Endothelial cell of umbilical vein (primary cell): ENCODE measurements at regions not wholly inside any gene's neighbourhood (a gene's known extent, or its start where the extent isn't known, plus 50 kb on each side); places are given as distances from the start of the nearest gene placed in this dataset.

Experiments used
- BruUV-seq: library from RNA; stranded (reverse); fragments of 400-500 nt; replicated peaks from 2 replicates; lab custom pipeline; 2021; lab: Mats Ljungman, UMichigan
- CTCF ChIA-PET: fragments of 300-600, 350-600 bp; sonication (Branson Sonifier 250); formaldehyde crosslinking; loops from one replicate; lab custom pipeline; 2021; ENCODE audit warnings: antibody characterized with exemption, inconsistent platforms; lab: Charles Lee
- POLR2A ChIA-PET: fragments of 300-600, 350-600 bp; sonication (Branson Sonifier 250); formaldehyde crosslinking; loops from one replicate; lab custom pipeline; 2021; ENCODE audit warnings: antibody characterized with exemption, inconsistent platforms; lab: Charles Lee
- DNase-seq: peaks from one replicate; pipeline ENCODE4 v3.0.0-alpha.2; 2011; ENCODE audit warnings: low read depth, low spot score
- FAIRE-seq: peaks from 2 replicates; lab custom pipeline; 2011; peaks lifted over from hg19 to GRCh38; lab: Jason Lieb, UNC
- H2AFZ ChIP-seq: 2 replicates; pipeline ENCODE4 v1.6.0; 2012; ENCODE audit warnings: low read depth, low read length, control low read depth, inconsistent platforms
- H3K27ac ChIP-seq: 2 replicates; pipeline ENCODE4 v1.5.1; 2011; ENCODE audit warnings: low read depth, mild to moderate bottlenecking, control low read depth, low read length, moderate library complexity; ENCODE audit not compliant: insufficient read depth
- H3K27me3 ChIP-seq, 2 experiments: 2 replicates each; pipeline versions ENCODE4 v1.6.0 to v1.6.1; 2011; ENCODE audit warnings: low read length in 2 of 2, mixed read lengths in 1 of 2; ENCODE audit not compliant: control insufficient read depth in 2 of 2, insufficient read depth in 2 of 2
- H3K36me3 ChIP-seq, 2 experiments: 2 replicates in 1 of 2; 3 replicates in 1 of 2; pipeline ENCODE4 v1.5.1; 2011; ENCODE audit warnings: low read length in 2 of 2, mild to moderate bottlenecking in 1 of 2, moderate library complexity in 1 of 2; ENCODE audit not compliant: control insufficient read depth in 2 of 2, insufficient read depth in 2 of 2; ENCODE audit errors: extremely low read depth in 1 of 2
- H3K4me1 ChIP-seq: 3 replicates; pipeline ENCODE4 v1.5.1; 2011; ENCODE audit warnings: mild to moderate bottlenecking, low read length; ENCODE audit not compliant: control insufficient read depth, insufficient read depth; ENCODE audit errors: extremely low read depth
- H3K4me2 ChIP-seq: 2 replicates; pipeline ENCODE4 v1.6.1; 2011; ENCODE audit warnings: low read length, control low read depth, mixed read lengths; ENCODE audit not compliant: insufficient read depth
- H3K4me3 ChIP-seq, 3 experiments: fragments of 200-600 bp in 1 of 3; sonication (generic), shearing (Covaris generic) in 1 of 3; replicated peaks in 1 of 3; 2 replicates each; pipeline ENCODE4 v1.5.1; 2011 to 2016; ENCODE audit warnings: control low read depth in 3 of 3, low read length in 3 of 3, mild to moderate bottlenecking in 2 of 3, inconsistent platforms in 1 of 3, low read depth in 1 of 3, moderate library complexity in 1 of 3; ENCODE audit not compliant: insufficient read depth in 1 of 3
- H3K79me2 ChIP-seq: 2 replicates; pipeline ENCODE4 v1.6.0; 2012; ENCODE audit warnings: low read length, inconsistent platforms; ENCODE audit not compliant: control insufficient read depth, insufficient read depth
- H3K9ac ChIP-seq: replicated peaks from 2 replicates; pipeline ENCODE3; 2011; ENCODE audit warnings: low read length, control low read depth; ENCODE audit not compliant: insufficient read depth; ENCODE audit errors: extremely low read depth
- H3K9me1 ChIP-seq: replicated peaks from 3 replicates; pipeline ENCODE4 v1.6.0; 2011; ENCODE audit warnings: mild to moderate bottlenecking, low read length; ENCODE audit not compliant: control insufficient read depth, insufficient read depth; ENCODE audit errors: extremely low read depth
- H3K9me3 ChIP-seq: replicated peaks from 2 replicates; pipeline ENCODE4 v1.5.1; 2012; ENCODE audit warnings: low read length, inconsistent platforms; ENCODE audit not compliant: control insufficient read depth, insufficient read depth
- H4K20me1 ChIP-seq: replicated peaks from 2 replicates; pipeline ENCODE3; 2011; ENCODE audit warnings: mild to moderate bottlenecking, low read length; ENCODE audit not compliant: control insufficient read depth, insufficient read depth; ENCODE audit errors: extremely low read depth
- EZH2 ChIP-seq: IDR thresholded peaks from 2 replicates; pipeline ENCODE4 v1.6.1; 2012; ENCODE audit warnings: borderline replicate concordance, low read depth, mild to moderate bottlenecking, moderate library complexity, low read length, inconsistent platforms; ENCODE audit not compliant: severe bottlenecking
- FOS ChIP-seq: IDR thresholded peaks from 2 replicates; pipeline ENCODE4 v1.6.1; 2011; ENCODE audit warnings: mild to moderate bottlenecking, low read length, moderate library complexity, borderline replicate concordance; ENCODE audit not compliant: insufficient read depth
- GATA2 ChIP-seq: IDR thresholded peaks from 2 replicates; pipeline ENCODE4 v1.7.0; 2011; ENCODE audit warnings: low read depth, mild to moderate bottlenecking, moderate library complexity, mixed read lengths, low read length; ENCODE audit not compliant: insufficient read length, insufficient read depth
- JUN ChIP-seq: IDR thresholded peaks from 2 replicates; pipeline ENCODE4 v1.6.1; 2011; ENCODE audit warnings: borderline replicate concordance, low read depth; ENCODE audit not compliant: insufficient read length, insufficient read depth
- MYC ChIP-seq: IDR thresholded peaks from one replicate; pipeline ENCODE4 v1.6.1; 2011; ENCODE audit warnings: mild to moderate bottlenecking, low read depth, low read length
- POLR2A ChIP-seq: IDR thresholded peaks from 2 replicates; pipeline ENCODE4 v1.6.1; 2012; ENCODE audit warnings: low read depth, mild to moderate bottlenecking, control low read depth, low read length
- POLR2AphosphoS5 ChIP-seq: IDR thresholded peaks from 2 replicates; pipeline ENCODE4 v1.6.1; 2012; ENCODE audit warnings: low read depth, mild to moderate bottlenecking, control low read depth, low read length, moderate library complexity; ENCODE audit not compliant: insufficient read depth
- dilution Hi-C: fragments of 300-500 bp; cut with MboI; formaldehyde crosslinking; loops from one replicate; pipeline ENCODE4 v1.15.0; 2019; ENCODE audit warnings: low sequenced_read_pairs; ENCODE audit not compliant: extremely low pct_ligation_motif_present
- intact Hi-C: fragments of 100-400 bp; cut with micrococcal nuclease; formaldehyde crosslinking; loops from one replicate; pipeline ENCODE4 v1.10.0; 2022
- TF ChIP-seq, protein P1 (sequence below): IDR thresholded peaks from 2 replicates; pipeline ENCODE4 v1.6.1; 2011; ENCODE audit not compliant: insufficient read depth, insufficient read length
- TF ChIP-seq, protein P2 (sequence below), 2 donors: IDR thresholded peaks; 1 replicate in 1 of 2; 2 replicates in 1 of 2; pipeline ENCODE4 v1.5.1; 2011; ENCODE audit warnings: low read length in 2 of 2, mild to moderate bottlenecking in 2 of 2, moderate library complexity in 2 of 2, control low read depth in 1 of 2, inconsistent platforms in 1 of 2, low read depth in 1 of 2; ENCODE audit not compliant: insufficient read depth in 1 of 2; ENCODE audit errors: extremely low read depth in 1 of 2

DNA sequence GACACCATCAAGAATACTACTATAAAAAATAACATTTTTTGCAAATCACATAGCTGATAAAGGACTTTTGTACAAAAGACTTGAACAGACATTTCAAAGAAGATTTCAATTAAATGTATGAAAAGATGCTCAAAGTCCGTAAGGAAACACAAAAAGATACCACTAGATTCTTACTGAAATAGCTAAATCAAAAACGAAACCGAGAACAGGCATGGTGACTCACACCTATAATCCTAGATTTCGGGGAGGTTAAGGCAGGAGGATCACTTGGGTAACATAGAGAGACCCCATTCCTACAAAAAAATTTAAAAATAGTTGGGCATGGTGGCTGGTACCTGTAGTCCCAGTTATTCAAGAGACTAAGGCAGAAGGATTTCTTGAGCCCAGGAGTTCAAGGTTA is 520.2 kb upstream of the GRM3 start:
- Histone ChIP-seq H3K27me3 (no peaks in the 10 kb centered on the region), H3K27ac (no peak overlapping the region), H3K79me2 (no peaks in the 10 kb centered on the region), H3K9ac (no peak overlapping the region), H3K4me1 (no peaks in the 10 kb centered on the region), H2AFZ (no peak overlapping the region), H3K9me3 (peaks cover 3% of the 10 kb centered on the region), H3K4me3 (no peak overlapping the region), H4K20me1 (no peaks in the 10 kb centered on the region), H3K4me2 (no peak overlapping the region), H3K9me1 (no peaks in the 10 kb centered on the region), H3K36me3 (no peaks in the 10 kb centered on the region)
- intact Hi-C loops (loop anchor here (10.0 kb wide), 1 partner anchor 59 kb away; no protein-coding TSS in a partner anchor), dilution Hi-C loops (no loop called here)
- no TSS peak for BruUV-seq
- DNase-seq (no peak), FAIRE-seq (no peak)
- TF ChIP-seq, protein P1, sequence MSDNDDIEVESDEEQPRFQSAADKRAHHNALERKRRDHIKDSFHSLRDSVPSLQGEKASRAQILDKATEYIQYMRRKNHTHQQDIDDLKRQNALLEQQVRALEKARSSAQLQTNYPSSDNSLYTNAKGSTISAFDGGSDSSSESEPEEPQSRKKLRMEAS, result no peak
- TF ChIP-seq POLR2A (no peak), MYC (no peak), EZH2 (no peak), JUN (no peak), FOS (no peak), POLR2AphosphoS5 (no peak), GATA2 (no peak)
- TF ChIP-seq, protein P2, sequence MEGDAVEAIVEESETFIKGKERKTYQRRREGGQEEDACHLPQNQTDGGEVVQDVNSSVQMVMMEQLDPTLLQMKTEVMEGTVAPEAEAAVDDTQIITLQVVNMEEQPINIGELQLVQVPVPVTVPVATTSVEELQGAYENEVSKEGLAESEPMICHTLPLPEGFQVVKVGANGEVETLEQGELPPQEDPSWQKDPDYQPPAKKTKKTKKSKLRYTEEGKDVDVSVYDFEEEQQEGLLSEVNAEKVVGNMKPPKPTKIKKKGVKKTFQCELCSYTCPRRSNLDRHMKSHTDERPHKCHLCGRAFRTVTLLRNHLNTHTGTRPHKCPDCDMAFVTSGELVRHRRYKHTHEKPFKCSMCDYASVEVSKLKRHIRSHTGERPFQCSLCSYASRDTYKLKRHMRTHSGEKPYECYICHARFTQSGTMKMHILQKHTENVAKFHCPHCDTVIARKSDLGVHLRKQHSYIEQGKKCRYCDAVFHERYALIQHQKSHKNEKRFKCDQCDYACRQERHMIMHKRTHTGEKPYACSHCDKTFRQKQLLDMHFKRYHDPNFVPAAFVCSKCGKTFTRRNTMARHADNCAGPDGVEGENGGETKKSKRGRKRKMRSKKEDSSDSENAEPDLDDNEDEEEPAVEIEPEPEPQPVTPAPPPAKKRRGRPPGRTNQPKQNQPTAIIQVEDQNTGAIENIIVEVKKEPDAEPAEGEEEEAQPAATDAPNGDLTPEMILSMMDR (IDR thresholded peaks at IDR 0.05; ENCODE audit: extremely low read depth in 1 of 2, insufficient read depth in 1 of 2, low read depth in 1 of 2, low read length in 2 of 2), result no peak
- ChIA-PET CTCF (no interaction called here), POLR2A (no interaction called here)
